ENCODE measurements at regions not wholly inside any gene's neighbourhood (a gene's known extent, or its start where the extent isn't known, plus 50 kb on each side); places are given as distances from the start of the nearest gene placed in this dataset.

DNA sequence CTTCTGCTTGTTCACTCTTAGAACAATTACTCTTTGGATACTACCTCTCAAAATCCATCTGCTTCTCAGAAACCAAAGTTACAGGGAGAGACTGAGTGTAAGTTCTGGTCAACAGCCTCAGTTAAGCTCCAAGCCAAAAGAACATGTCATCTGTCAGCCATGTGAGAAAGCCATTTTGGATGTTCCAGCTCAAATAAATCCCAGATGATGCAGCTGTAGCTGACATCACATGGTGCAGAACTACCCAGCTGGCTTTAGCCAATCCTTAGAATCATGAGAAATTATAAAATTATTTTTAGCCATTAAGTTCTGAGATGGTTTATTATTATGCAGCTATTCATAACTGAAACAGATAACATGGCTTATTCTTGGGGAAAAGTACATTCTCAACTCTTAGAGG is 696.0 kb downstream of the ZNF385D start:
- H3K27ac ChIP-seq (ENCODE audit: low read length) = no peak overlapping the region
- no peak overlapping the region for H3K9ac ChIP-seq (ENCODE audit: low read length)
- H3K9me3 ChIP-seq (ENCODE audit: control insufficient read depth, low read depth, low read length) = no peaks in the 10 kb centered on the region
- H3K4me1 ChIP-seq (ENCODE audit: control insufficient read depth, low read depth, low read length) = no peaks in the 10 kb centered on the region
- no peaks in the 10 kb centered on the region for H3K27me3 ChIP-seq (ENCODE audit: control insufficient read depth, insufficient read depth, low read length)
- no peak overlapping the region for H3K4me3 ChIP-seq (ENCODE audit: low read length)
- H3K36me3 ChIP-seq (ENCODE audit: control insufficient read depth, low read depth, low read length) = no peaks in the 10 kb centered on the region

DNA sequence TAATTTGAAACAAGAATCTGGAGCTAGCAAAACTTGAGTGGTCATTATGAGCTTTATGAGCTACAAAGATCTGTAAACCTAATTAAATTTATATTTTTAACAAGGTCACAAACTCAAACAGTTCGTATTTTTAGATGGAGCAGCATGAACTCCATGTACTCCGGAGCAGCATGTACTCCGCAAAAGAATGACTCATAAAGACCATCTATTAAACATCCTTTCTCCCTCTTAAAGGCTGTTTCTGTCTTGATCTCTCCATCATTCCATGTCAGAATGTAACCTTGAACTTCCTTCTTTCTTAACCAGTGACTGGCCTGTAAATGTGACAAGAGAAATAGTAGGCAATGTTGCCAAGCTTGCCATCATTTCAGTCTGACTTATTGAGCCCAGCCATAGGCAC is 696.9 kb downstream of the ZNF385D start:
- Histone ChIP-seq H3K27me3 (ENCODE audit: control insufficient read depth, insufficient read depth, low read length) (no peaks in the 10 kb centered on the region), H3K36me3 (ENCODE audit: control insufficient read depth, low read depth, low read length) (no peaks in the 10 kb centered on the region), H3K9ac (ENCODE audit: low read length) (no peak overlapping the region), H3K4me1 (ENCODE audit: control insufficient read depth, low read depth, low read length) (no peaks in the 10 kb centered on the region), H3K4me3 (ENCODE audit: low read length) (no peak overlapping the region), H3K9me3 (ENCODE audit: control insufficient read depth, low read depth, low read length) (no peaks in the 10 kb centered on the region), H3K27ac (ENCODE audit: low read length) (no peak overlapping the region)

DNA sequence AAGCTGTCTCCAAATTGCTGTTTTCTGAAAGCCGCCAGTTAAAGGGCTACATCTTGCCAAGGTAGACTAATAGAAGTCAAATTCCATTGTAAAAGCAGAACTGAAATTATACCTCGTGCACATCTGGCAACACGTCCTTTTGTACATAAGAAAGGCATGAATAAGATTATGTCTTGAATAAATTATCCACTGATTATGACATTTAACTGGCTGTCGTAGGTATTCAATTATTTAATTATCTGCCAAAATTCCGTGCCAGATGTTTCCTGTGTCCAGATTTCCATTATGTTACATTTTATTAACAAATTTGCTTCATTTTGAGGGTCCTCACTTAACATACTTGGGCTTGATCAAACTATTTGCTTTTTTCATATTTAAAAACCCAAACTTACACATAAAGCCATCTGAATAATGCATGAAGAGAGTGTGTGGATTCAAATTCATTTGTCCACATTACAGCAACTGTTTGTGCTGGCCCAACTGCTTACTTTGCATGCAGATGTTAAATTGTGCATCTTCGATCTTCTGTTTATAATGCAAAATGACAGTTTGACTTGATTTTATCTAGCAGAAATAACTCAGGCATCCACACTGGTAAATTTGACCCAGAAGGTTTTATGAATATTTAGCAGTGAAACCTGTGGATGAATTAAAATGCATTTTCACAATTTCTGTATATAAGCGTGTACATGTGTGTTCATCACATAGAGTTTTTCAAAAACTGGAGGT is 701.5 kb downstream of the ZNF385D start:
- Histone ChIP-seq H3K27me3 (ENCODE audit: control insufficient read depth, insufficient read depth, low read length) (no peaks in the 10 kb centered on the region), H3K9ac (ENCODE audit: low read length) (no peak overlapping the region), H3K4me3 (ENCODE audit: low read length) (no peak overlapping the region), H3K9me3 (ENCODE audit: control insufficient read depth, low read depth, low read length) (no peaks in the 10 kb centered on the region), H3K36me3 (ENCODE audit: control insufficient read depth, low read depth, low read length) (no peaks in the 10 kb centered on the region), H3K4me1 (ENCODE audit: control insufficient read depth, low read depth, low read length) (no peaks in the 10 kb centered on the region), H3K27ac (ENCODE audit: low read length) (no peak overlapping the region)

DNA sequence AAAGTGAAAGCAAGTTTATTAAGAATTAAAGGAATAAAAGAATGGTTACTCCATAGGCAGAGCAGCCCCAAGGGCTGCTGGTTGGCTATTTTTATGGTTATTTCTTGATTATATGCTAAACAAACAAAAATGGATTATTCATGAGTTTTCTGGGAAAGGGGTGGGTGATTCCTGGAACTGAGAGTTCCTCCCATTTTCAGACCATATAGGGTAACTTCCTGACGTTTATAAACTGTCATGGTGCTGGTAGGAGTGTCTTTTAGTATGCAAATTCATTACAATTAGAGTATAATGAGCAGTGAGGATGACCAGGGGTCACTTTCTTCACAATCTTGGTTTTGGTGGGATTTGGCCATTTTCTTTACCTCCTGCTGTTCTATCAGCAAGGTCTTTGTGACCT is 707.9 kb downstream of the ZNF385D start:
- H3K27me3 ChIP-seq (ENCODE audit: control insufficient read depth, insufficient read depth, low read length) = no peaks in the 10 kb centered on the region

DNA sequence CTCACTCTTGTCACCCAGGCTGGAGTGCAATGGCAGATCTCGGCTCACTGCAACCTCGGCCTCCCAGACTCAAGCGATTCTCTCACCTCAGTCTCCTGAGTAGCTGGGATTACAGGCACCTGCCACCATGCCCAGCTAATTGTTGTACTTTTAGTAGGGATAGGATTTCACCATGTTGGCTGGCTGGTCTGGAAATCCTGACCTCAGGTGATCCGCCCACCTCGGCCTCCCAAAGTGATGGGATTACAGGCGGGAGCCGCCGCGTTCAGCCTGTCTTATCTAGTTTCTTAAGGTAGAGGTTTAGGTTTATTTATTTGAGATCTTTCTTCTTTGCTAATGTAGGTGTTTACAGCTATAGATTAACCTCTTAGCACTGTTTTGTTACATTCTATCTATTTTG is 708.8 kb downstream of the ZNF385D start:
- no peak overlapping the region for H3K4me3 ChIP-seq (ENCODE audit: low read length)
- H3K36me3 ChIP-seq (ENCODE audit: control insufficient read depth, low read depth, low read length) = no peaks in the 10 kb centered on the region
- H3K27ac ChIP-seq (ENCODE audit: low read length) = no peak overlapping the region

More for the DNA sequence above, 707.9 kb downstream of the ZNF385D start:
- Histone ChIP-seq H3K9me3 (ENCODE audit: control insufficient read depth, low read depth, low read length) (no peaks in the 10 kb centered on the region), H3K27ac (ENCODE audit: low read length) (no peak overlapping the region), H3K4me3 (ENCODE audit: low read length) (no peak overlapping the region), H3K36me3 (ENCODE audit: control insufficient read depth, low read depth, low read length) (no peaks in the 10 kb centered on the region), H3K4me1 (ENCODE audit: control insufficient read depth, low read depth, low read length) (no peaks in the 10 kb centered on the region), H3K9ac (ENCODE audit: low read length) (no peak overlapping the region)

DNA sequence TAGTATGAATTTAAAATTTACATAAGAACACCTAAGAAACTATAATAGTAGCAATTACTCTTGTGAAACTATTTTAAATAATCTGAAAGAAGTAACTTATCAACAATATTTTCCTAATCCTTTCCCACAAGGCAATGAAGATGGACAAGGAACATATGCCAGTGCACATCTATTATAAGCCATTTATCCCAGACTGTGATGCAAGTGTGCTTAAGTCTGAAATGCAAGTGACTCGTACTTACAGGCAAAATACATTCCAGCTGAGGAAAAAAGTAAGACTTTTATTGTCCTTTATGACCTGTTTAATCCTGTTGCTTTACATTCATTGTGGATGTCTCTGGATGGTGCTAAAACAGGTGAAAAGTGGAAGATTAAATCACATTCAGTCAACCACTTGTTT is 709.4 kb downstream of the ZNF385D start:
- Histone ChIP-seq H3K9me3 (ENCODE audit: control insufficient read depth, low read depth, low read length) (no peaks in the 10 kb centered on the region), H3K4me1 (ENCODE audit: control insufficient read depth, low read depth, low read length) (no peaks in the 10 kb centered on the region), H3K9ac (ENCODE audit: low read length) (no peak overlapping the region), H3K36me3 (ENCODE audit: control insufficient read depth, low read depth, low read length) (no peaks in the 10 kb centered on the region), H3K27ac (ENCODE audit: low read length) (no peak overlapping the region), H3K27me3 (ENCODE audit: control insufficient read depth, insufficient read depth, low read length) (no peaks in the 10 kb centered on the region), H3K4me3 (ENCODE audit: low read length) (no peak overlapping the region)

More for the DNA sequence above, 708.8 kb downstream of the ZNF385D start:
- H3K9me3 ChIP-seq (ENCODE audit: control insufficient read depth, low read depth, low read length) = no peaks in the 10 kb centered on the region
- H3K4me1 ChIP-seq (ENCODE audit: control insufficient read depth, low read depth, low read length) = no peaks in the 10 kb centered on the region
- H3K27me3 ChIP-seq (ENCODE audit: control insufficient read depth, insufficient read depth, low read length) = no peaks in the 10 kb centered on the region
- H3K9ac ChIP-seq (ENCODE audit: low read length) = no peak overlapping the region

DNA sequence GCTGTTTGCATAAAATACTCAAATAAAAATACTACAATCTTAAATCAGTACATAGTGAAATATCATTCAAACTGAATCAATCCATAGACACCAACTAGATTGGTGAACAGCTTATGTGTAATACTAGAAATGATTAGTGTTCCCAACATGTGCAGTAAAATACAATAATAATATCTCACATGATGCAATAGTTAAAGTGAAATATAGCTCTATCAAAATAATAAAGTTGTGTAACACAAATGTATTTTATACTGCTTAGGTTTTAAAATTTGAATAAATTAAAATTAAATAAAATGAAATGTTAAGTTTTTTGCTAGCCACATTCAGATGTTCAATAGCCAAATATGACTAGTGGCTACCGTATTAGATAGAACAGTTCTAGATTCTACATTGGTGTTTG is 714.1 kb downstream of the ZNF385D start:
- Histone ChIP-seq H3K4me1 (ENCODE audit: control insufficient read depth, low read depth, low read length) (no peaks in the 10 kb centered on the region), H3K9me3 (ENCODE audit: control insufficient read depth, low read depth, low read length) (peaks cover 3% of the 10 kb centered on the region), H3K9ac (ENCODE audit: low read length) (no peak overlapping the region), H3K36me3 (ENCODE audit: control insufficient read depth, low read depth, low read length) (no peaks in the 10 kb centered on the region), H3K4me3 (ENCODE audit: low read length) (no peak overlapping the region), H3K27ac (ENCODE audit: low read length) (no peak overlapping the region), H3K27me3 (ENCODE audit: control insufficient read depth, insufficient read depth, low read length) (no peaks in the 10 kb centered on the region)

DNA sequence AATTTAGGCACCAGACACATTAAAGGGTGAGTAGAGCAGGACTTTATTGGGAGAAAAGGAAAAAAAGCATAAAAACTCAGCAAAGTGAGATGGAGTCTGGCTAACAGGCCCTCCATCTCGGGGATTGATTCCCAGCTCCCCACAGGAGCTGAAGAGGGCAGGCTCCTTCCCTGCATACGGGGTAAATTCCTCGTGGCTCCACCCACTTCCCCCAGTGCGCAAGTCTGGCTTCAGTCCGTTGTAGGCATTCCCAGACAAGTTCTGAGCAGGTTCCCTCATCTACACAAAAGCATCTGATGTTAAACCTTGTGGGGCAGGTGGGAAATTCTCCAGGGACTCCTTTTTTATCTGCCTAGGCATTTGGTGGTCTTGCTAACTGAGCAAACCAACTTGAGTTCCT is 722.6 kb downstream of the ZNF385D start:
- Histone ChIP-seq H3K36me3 (ENCODE audit: control insufficient read depth, low read depth, low read length) (no peaks in the 10 kb centered on the region), H3K27me3 (ENCODE audit: control insufficient read depth, insufficient read depth, low read length) (no peaks in the 10 kb centered on the region), H3K4me1 (ENCODE audit: control insufficient read depth, low read depth, low read length) (no peaks in the 10 kb centered on the region), H3K27ac (ENCODE audit: low read length) (no peak overlapping the region), H3K9ac (ENCODE audit: low read length) (no peak overlapping the region), H3K4me3 (ENCODE audit: low read length) (no peak overlapping the region), H3K9me3 (ENCODE audit: control insufficient read depth, low read depth, low read length) (no peaks in the 10 kb centered on the region)

DNA sequence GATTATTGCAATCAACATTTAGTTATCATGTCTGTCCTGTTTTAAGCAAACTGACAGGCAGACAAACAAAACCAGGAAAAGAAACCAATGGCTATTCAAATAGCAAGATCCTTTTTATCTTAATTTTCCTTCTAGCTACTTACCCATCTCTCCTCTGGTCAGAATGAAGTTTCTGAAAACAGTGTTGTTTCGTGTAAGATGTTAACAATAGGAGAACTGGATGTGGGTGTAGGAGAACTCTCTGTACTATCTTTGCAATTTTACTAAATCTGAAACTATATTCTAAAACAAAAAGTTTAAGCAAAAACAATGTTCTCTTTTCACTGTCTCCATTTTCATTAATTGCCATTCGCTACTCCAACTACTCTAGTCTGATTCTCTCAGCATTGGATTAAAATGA is 726.4 kb downstream of the ZNF385D start:
- no peak overlapping the region for H3K4me3 ChIP-seq (ENCODE audit: low read length)
- no peaks in the 10 kb centered on the region for H3K27me3 ChIP-seq (ENCODE audit: control insufficient read depth, insufficient read depth, low read length)
- H3K27ac ChIP-seq (ENCODE audit: low read length) = no peak overlapping the region
- H3K9me3 ChIP-seq (ENCODE audit: control insufficient read depth, low read depth, low read length) = no peaks in the 10 kb centered on the region
- H3K36me3 ChIP-seq (ENCODE audit: control insufficient read depth, low read depth, low read length) = no peaks in the 10 kb centered on the region
- H3K9ac ChIP-seq (ENCODE audit: low read length) = no peak overlapping the region
- H3K4me1 ChIP-seq (ENCODE audit: control insufficient read depth, low read depth, low read length) = no peaks in the 10 kb centered on the region

DNA sequence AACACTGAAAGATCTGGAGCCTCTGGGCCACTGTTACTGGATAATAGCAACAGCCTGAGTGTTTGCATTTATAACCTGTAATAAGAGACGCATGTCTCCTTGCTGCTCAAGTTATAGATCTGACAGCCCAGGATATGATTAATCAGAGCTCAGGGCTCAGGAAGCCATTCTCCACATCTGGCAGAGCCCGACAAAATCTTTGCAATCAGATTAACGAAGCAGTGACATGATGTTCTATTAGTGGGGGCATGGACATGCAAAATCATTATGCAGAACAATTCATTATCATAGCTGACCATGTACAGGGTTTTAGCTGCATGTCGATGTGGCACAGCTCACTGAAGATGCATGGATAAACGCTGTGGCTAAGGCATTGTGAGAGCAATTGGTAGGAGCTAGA is 730.3 kb downstream of the ZNF385D start:
- Histone ChIP-seq H3K4me3 (ENCODE audit: low read length) (no peak overlapping the region), H3K9ac (ENCODE audit: low read length) (no peak overlapping the region), H3K9me3 (ENCODE audit: control insufficient read depth, low read depth, low read length) (no peaks in the 10 kb centered on the region), H3K27me3 (ENCODE audit: control insufficient read depth, insufficient read depth, low read length) (no peaks in the 10 kb centered on the region), H3K27ac (ENCODE audit: low read length) (no peak overlapping the region), H3K4me1 (ENCODE audit: control insufficient read depth, low read depth, low read length) (no peaks in the 10 kb centered on the region), H3K36me3 (ENCODE audit: control insufficient read depth, low read depth, low read length) (no peaks in the 10 kb centered on the region)

DNA sequence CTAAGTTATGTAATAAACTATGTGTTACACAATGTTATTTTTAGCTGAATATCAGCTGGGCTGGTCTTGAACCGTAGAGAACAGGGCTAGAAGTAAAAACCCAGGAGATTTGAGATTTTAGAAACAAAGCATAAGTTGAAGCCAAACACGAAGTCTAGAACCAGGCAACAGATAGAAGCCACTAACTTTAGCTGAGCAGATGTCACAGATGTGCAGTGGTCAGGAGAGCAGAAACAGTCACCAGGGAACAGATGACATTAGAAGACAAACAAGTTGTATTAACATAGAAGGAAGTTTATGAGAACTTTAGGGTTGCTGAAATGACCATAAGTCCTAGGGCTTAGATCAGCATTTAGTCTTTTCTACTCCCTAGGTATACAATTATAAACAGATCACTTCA is 731.0 kb downstream of the ZNF385D start:
- Histone ChIP-seq H3K4me1 (ENCODE audit: control insufficient read depth, low read depth, low read length) (no peaks in the 10 kb centered on the region), H3K27me3 (ENCODE audit: control insufficient read depth, insufficient read depth, low read length) (no peaks in the 10 kb centered on the region), H3K36me3 (ENCODE audit: control insufficient read depth, low read depth, low read length) (no peaks in the 10 kb centered on the region), H3K9me3 (ENCODE audit: control insufficient read depth, low read depth, low read length) (no peaks in the 10 kb centered on the region), H3K9ac (ENCODE audit: low read length) (no peak overlapping the region), H3K27ac (ENCODE audit: low read length) (no peak overlapping the region), H3K4me3 (ENCODE audit: low read length) (no peak overlapping the region)

DNA sequence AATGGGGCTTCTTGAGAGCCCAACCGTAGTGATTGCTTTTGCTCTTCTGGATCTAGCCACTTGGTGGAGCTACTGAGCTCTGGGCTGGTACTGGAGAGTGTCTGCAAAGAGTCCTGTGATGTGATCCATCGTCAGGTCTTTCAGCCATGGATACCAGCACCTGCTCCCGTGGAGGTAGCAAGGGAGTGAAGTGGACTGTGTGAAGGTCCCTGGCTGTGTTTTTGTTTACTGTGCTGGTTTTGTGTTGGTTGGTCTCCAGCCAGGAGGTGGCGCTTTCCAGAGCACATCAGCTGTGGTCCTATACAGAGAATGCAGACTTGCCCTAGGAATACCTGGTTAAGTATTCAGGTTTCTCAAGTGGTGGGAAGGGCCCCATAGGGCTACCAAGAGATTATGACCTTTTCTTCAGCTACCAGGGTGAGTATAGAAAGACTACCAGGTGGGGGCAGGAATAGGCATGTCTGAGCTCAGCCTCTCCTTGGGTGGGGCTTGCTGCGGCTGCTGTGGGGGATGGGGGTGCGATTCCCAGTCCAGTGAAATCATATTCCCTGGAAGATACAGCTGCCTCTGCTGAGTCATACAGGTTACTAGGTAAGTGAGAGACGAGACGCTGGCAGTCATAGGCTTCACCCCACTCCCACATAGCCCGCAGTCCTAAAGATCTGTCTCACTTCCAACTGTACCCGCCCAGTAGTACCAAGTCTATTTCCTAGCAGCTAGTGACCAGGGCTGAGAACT is 733.7 kb downstream of the ZNF385D start:
- Histone ChIP-seq H3K4me1 (ENCODE audit: control insufficient read depth, low read depth, low read length) (no peaks in the 10 kb centered on the region), H3K27me3 (ENCODE audit: control insufficient read depth, insufficient read depth, low read length) (no peaks in the 10 kb centered on the region), H3K4me3 (ENCODE audit: low read length) (no peak overlapping the region), H3K9me3 (ENCODE audit: control insufficient read depth, low read depth, low read length) (no peaks in the 10 kb centered on the region), H3K9ac (ENCODE audit: low read length) (no peak overlapping the region), H3K27ac (ENCODE audit: low read length) (no peak overlapping the region), H3K36me3 (ENCODE audit: control insufficient read depth, low read depth, low read length) (no peaks in the 10 kb centered on the region)

Measured in iPS-18a (cell line).